ENCODE measurements at regions not wholly inside any gene's neighbourhood (a gene's known extent, or its start where the extent isn't known, plus 50 kb on each side); places are given as distances from the start of the nearest gene placed in this dataset.

DNA sequence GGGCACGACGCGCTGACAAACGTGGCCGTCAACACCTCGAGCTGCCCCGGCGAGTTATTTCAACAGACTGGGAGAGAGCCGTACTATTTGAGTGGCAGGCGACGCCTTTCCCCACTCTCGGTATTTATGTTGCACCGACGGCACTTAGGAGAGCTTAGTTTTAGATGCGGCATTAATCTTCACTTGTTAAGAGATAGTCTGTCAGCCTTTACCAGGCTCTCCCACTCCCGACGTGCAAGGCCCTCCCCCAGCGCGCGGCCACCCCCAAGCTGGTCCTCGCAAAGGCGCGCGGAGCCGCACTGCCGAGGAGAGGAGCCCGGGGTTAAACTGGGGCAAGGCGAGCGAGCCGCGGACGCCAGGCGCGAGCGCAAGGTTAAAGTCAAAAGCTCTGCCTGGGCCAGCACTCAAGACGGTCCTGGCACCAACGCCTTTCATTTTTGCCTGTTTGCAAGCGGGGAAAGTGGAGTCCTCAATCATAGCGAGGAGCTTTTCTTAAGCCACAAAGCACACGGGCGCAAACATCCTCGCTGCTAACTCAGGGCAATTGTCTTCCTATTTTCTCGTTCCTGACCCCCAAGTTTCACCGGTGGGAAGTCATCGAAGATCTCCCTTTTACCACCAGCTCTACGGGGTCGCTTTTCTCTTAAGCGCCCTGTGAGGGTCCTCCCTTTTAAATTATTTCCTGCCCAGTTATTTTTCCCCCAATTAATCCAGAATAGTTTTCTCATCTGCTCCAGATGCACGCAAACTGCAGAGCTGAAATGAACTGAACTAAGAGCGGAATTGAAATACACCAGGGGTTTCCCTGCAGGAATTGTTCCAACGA, 86.6 kb downstream of the NR2F2 start:
- H3K27me3 ChIP-seq, result peaks cover 51 to 100% (median 92%) of the 10 kb centered on the region in 9 donors
- H3K27ac ChIP-seq, result no peak overlapping the region
- peak in 2 of 4 donors; percentile 11 to 24 for ATAC-seq
- intact Hi-C loops (cut with DNase I), result no loop called here
- no peaks in the 10 kb centered on the region for H3K36me3 ChIP-seq
- peak overlapping the region; percentile 3 to 48 (median 30) for H3K4me3 ChIP-seq
- WGBS, 4 donors, result 2 to 4% (median 3%) methylated on average over 32 to 51 of the region's 51 CpGs
- peak in 1 of 5 donors; percentile 33 for DNase-seq
- H3K9me3 ChIP-seq, result no peaks in the 10 kb centered on the region
- TF ChIP-seq, protein P1, sequence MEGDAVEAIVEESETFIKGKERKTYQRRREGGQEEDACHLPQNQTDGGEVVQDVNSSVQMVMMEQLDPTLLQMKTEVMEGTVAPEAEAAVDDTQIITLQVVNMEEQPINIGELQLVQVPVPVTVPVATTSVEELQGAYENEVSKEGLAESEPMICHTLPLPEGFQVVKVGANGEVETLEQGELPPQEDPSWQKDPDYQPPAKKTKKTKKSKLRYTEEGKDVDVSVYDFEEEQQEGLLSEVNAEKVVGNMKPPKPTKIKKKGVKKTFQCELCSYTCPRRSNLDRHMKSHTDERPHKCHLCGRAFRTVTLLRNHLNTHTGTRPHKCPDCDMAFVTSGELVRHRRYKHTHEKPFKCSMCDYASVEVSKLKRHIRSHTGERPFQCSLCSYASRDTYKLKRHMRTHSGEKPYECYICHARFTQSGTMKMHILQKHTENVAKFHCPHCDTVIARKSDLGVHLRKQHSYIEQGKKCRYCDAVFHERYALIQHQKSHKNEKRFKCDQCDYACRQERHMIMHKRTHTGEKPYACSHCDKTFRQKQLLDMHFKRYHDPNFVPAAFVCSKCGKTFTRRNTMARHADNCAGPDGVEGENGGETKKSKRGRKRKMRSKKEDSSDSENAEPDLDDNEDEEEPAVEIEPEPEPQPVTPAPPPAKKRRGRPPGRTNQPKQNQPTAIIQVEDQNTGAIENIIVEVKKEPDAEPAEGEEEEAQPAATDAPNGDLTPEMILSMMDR (IDR thresholded peaks at IDR 0.05), result no peak
- TF ChIP-seq POLR2A (IDR thresholded peaks at IDR 0.05), result no peak
- peaks cover 0 to 18% (median 10%) of the 10 kb centered on the region in 12 donors for H3K4me1 ChIP-seq

DNA sequence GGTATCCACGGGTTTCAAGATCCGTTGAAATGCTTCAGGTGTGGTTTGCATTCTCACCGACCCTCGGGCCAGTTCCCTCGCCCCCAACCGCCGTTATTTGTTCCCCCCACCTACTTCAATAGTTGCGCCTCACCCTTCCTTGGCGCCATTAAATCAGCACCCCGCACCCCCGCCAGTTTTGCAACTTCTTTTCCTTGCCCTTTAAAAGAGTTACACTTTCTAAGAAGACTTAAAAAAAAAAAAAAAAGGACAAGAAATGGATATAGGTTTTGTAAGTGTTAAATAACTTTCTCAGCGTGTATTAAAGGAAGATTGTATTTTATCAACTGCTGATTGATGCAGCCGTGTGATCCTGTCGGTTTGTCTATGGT, 87.2 kb downstream of the NR2F2 start:
- ATAC-seq (no peak), DNase-seq (no peak)
- no peaks in the 10 kb centered on the region for H3K9me3 ChIP-seq
- no peak overlapping the region for H3K27ac ChIP-seq
- no peak for TF ChIP-seq POLR2A (IDR thresholded peaks at IDR 0.05)
- TF ChIP-seq, protein P1 (IDR thresholded peaks at IDR 0.05), result no peak
- H3K4me1 ChIP-seq, result peaks cover 0 to 18% (median 10%) of the 10 kb centered on the region in 12 donors
- H3K4me3 ChIP-seq, result no peak overlapping the region
- intact Hi-C loops (cut with DNase I), result no loop called here
- no peaks in the 10 kb centered on the region for H3K36me3 ChIP-seq
- peaks cover 49 to 100% (median 89%) of the 10 kb centered on the region in 9 donors for H3K27me3 ChIP-seq
- WGBS, 4 donors, result 8 to 13% (median 11%) methylated on average over 14 of the region's 14 CpGs

DNA sequence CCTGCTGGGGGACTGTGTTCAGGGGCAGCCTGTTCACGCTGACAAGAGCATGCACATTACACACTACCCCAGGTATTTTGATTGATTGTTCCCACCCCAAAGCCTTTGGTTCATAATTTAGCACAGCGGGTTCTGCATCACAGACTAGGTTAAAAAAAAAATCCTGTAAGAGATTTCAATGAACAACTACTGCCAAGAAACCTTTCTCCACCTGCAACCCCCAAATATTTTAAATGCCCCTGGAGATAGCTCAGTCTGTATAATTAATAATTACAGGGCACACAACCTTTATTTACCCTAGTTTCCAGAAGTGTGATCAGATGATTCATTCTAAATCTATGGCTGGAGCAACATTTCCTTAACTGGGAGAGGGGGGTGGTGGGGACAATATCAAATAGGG, 87.6 kb downstream of the NR2F2 start:
- H3K27ac ChIP-seq, result no peak overlapping the region
- DNase-seq (no peak), ATAC-seq (no peak)
- H3K4me1 ChIP-seq, result peaks cover 0 to 18% (median 10%) of the 10 kb centered on the region in 12 donors
- 19 to 35% (median 29%) methylated on average over 2 of the region's 2 CpGs for WGBS, 4 donors
- H3K4me3 ChIP-seq, result no peak overlapping the region
- H3K27me3 ChIP-seq, result peaks cover 48 to 100% (median 88%) of the 10 kb centered on the region in 9 donors
- TF ChIP-seq POLR2A (IDR thresholded peaks at IDR 0.05), result no peak
- TF ChIP-seq, protein P1 (IDR thresholded peaks at IDR 0.05), result no peak
- intact Hi-C loops (cut with DNase I), result no loop called here
- no peaks in the 10 kb centered on the region for H3K9me3 ChIP-seq
- H3K36me3 ChIP-seq, result no peaks in the 10 kb centered on the region

DNA sequence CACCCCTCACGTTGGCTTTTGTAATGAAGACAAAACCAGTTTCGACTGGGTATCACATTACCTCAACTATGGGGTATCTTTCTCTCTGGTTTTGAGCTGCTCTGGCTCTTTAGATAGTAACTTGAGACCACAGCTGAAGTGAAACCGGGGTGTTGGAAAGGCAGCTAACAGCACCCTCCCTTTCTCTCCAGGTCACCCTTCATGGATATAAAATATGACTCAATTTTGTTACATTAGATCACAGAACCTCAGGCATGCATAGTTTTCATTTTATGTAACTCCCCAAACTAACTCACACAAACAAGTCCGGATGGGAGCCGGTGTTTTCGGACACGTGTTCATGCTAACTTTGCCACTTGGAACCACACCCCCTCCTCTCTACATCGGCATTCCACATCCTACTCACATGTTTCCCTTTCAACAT, 90.7 kb downstream of the NR2F2 start:
- intact Hi-C loops (cut with DNase I), result no loop called here
- no peaks in the 10 kb centered on the region for H3K36me3 ChIP-seq
- ATAC-seq (no peak), DNase-seq (no peak)
- TF ChIP-seq POLR2A (IDR thresholded peaks at IDR 0.05), result no peak
- TF ChIP-seq, protein P1 (IDR thresholded peaks at IDR 0.05), result no peak
- H3K9me3 ChIP-seq, result peaks cover 0 to 5% (median 0%) of the 10 kb centered on the region in 12 donors
- H3K27ac ChIP-seq, result no peak overlapping the region
- peaks cover 0 to 14% (median 7%) of the 10 kb centered on the region in 12 donors for H3K4me1 ChIP-seq
- 21 to 35% (median 33%) methylated on average over 8 of the region's 8 CpGs for WGBS, 4 donors
- peaks cover 32 to 86% (median 65%) of the 10 kb centered on the region in 9 donors for H3K27me3 ChIP-seq
- no peak overlapping the region for H3K4me3 ChIP-seq

Data from heart left ventricle (tissue), 16 donors.